ENCODE measurements at regions not wholly inside any gene's neighbourhood (a gene's known extent, or its start where the extent isn't known, plus 50 kb on each side); places are given as distances from the start of the nearest gene placed in this dataset.

GRCh38 chr9:111985315-111985714, 88.7 kb downstream of the UGCG start:
- Mint-ChIP-seq H3K4me3 (no peak overlapping the region), H3K4me1 (ENCODE audit: low read depth) (peaks cover 50% of the 10 kb centered on the region), H3K27me3 (ENCODE audit: low read depth) (no peaks in the 10 kb centered on the region), H3K27ac (peak overlapping the region; percentile 54), H3K9me3 (ENCODE audit: insufficient read depth) (peaks cover 4% of the 10 kb centered on the region), H3K36me3 (ENCODE audit: low read depth) (peaks cover 6% of the 10 kb centered on the region)
- ChIA-PET POLR2A (no interaction called here), CTCF (no interaction called here)
- ATAC-seq (no peak), DNase-seq (no peak)

GRCh38 chr9:111986035-111986556, 89.5 kb downstream of the UGCG start:
- H3K27me3 Mint-ChIP-seq (ENCODE audit: low read depth), result no peaks in the 10 kb centered on the region
- DNase-seq (no peak), ATAC-seq (no peak)
- CTCF ChIA-PET, result no interaction called here
- POLR2A ChIA-PET, result interaction anchor here (0.6 kb wide), 1 partner anchor 9 kb away, joined by 3 read pairs; no protein-coding TSS in a partner anchor
- H3K4me3 Mint-ChIP-seq, result no peak overlapping the region
- peaks cover 6% of the 10 kb centered on the region for H3K36me3 Mint-ChIP-seq (ENCODE audit: low read depth)
- H3K9me3 Mint-ChIP-seq (ENCODE audit: insufficient read depth), result peaks cover 4% of the 10 kb centered on the region
- peak overlapping the region; percentile 57 for H3K27ac Mint-ChIP-seq
- peaks cover 50% of the 10 kb centered on the region for H3K4me1 Mint-ChIP-seq (ENCODE audit: low read depth)

All from activated CD8-positive, alpha-beta T cell treated with anti-CD3 and anti-CD28 coated beads, Interleukin-2, amount 10 ng/mL, durations not matched to agents 7 days and 5 days (primary cell).